ENCODE measurements at regions not wholly inside any gene's neighbourhood (a gene's known extent, or its start where the extent isn't known, plus 50 kb on each side); places are given as distances from the start of the nearest gene placed in this dataset.
A peak's percentile ranks its signal among the peaks of the same experiment; 100 is the strongest.

DNA sequence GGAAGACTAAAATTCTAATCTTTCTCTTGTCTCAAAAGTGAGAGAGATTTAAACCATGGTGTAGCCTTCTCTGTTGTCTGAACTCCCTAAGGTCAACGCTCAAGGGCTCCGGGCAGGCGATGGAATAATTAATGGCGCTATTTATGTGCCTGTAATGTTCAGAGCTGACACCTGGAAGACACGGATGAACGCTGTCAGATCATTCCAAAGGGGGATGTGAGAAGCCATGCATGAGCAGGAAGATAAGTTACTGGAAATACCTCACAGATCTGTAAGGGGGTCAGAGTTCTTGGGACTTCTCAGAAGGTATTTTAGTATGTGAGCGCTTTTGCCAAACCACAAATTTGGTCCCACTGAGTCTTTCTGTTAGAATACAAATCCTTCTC, 73.3 kb upstream of the MTPN start:
- Histone ChIP-seq H3K4me1 (no peaks in the 10 kb centered on the region), H3K4me3 (no peak overlapping the region), H3K27ac (no peak overlapping the region), H3K27me3 (replicated peaks in 1 of 7) (no peaks in the 10 kb centered on the region), H3K36me3 (peaks cover 0 to 21% (median 0%) of the 10 kb centered on the region in 6 donors), H3K9me3 (peaks cover 0 to 13% (median 0%) of the 10 kb centered on the region in 8 donors)
- 82 to 90% (median 82%) methylated on average over 7 of the region's 7 CpGs for WGBS, 5 donors
- intact Hi-C loops (cut with DNase I; ENCODE audit: low total_unique reads) = no loop called here
- no peak for DNase-seq
- TF ChIP-seq POLR2A (IDR thresholded peaks at IDR 0.05) = no peak
- no peak for TF ChIP-seq POLR2AphosphoS5 (IDR thresholded peaks at IDR 0.05)
- TF ChIP-seq, protein P1, sequence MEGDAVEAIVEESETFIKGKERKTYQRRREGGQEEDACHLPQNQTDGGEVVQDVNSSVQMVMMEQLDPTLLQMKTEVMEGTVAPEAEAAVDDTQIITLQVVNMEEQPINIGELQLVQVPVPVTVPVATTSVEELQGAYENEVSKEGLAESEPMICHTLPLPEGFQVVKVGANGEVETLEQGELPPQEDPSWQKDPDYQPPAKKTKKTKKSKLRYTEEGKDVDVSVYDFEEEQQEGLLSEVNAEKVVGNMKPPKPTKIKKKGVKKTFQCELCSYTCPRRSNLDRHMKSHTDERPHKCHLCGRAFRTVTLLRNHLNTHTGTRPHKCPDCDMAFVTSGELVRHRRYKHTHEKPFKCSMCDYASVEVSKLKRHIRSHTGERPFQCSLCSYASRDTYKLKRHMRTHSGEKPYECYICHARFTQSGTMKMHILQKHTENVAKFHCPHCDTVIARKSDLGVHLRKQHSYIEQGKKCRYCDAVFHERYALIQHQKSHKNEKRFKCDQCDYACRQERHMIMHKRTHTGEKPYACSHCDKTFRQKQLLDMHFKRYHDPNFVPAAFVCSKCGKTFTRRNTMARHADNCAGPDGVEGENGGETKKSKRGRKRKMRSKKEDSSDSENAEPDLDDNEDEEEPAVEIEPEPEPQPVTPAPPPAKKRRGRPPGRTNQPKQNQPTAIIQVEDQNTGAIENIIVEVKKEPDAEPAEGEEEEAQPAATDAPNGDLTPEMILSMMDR (IDR thresholded peaks at IDR 0.05 in 8 of 11, conservative IDR thresholded peaks at IDR 0.05 in 3 of 11) = no peak

DNA sequence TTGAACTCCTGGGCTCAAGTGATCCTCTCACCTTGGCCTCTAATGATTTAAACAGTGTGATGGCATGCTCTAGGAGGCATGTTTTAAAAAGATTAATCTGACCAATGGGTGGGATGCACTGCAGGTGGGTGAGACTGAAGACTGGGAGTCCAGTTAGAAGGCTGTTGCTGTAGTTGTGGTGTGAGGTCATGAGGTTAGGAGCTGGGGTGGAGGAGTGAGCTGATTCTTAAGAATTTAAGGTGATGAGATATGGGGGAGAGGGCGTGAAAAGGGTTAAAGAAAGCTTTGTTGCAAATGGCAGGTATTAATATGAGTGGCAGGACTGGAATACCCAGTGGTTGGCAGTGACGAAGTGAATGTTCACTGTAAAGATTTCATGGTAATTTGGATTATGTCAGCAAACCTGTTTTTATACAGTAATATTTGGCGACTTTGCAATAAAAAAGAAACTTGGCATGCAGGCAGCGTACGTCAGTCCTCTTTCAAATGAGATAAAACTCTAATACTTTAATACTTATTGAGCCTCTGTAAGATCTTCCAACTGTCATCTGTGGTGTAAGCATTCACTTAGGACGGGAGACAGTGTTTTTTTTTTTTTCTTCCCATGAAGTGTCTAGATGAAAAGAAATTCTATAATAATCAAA, 72.8 kb upstream of the MTPN start:
- no peak for TF ChIP-seq POLR2AphosphoS5 (IDR thresholded peaks at IDR 0.05)
- TF ChIP-seq POLR2A (IDR thresholded peaks at IDR 0.05) = no peak
- TF ChIP-seq, protein P1 (IDR thresholded peaks at IDR 0.05 in 8 of 11, conservative IDR thresholded peaks at IDR 0.05 in 3 of 11) = no peak
- Histone ChIP-seq H3K4me1 (no peaks in the 10 kb centered on the region), H3K9me3 (peaks cover 0 to 13% (median 0%) of the 10 kb centered on the region in 8 donors), H3K27me3 (replicated peaks in 1 of 7) (no peaks in the 10 kb centered on the region), H3K27ac (no peak overlapping the region), H3K4me3 (no peak overlapping the region), H3K36me3 (peaks cover 0 to 21% (median 0%) of the 10 kb centered on the region in 6 donors)
- intact Hi-C loops (cut with DNase I; ENCODE audit: low total_unique reads) = no loop called here
- WGBS, 5 donors = 61 to 80% (median 76%) methylated on average over 6 of the region's 6 CpGs
- no peak for DNase-seq

DNA sequence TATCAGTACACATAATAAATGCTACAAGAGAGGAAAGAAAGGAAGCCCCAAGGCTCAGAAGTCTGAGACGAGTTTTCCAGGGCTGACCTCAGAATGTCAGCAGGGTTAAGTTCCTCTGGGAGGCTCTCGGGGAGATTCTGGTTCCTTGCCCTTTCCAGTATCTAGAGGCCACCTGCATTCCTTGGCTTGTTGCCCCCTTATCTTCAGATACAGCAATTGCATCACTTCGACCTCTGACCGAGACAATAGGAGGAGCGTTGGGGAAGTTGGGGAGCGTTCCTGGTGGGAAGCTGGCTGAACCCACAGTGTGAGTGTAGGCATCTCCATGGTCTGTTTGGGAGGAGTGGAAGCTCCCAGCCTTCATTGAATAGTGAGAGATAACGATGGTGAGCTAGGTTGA, 72.0 kb upstream of the MTPN start:
- no peak for DNase-seq
- H3K27me3 ChIP-seq (replicated peaks in 1 of 7) = no peaks in the 10 kb centered on the region

DNA sequence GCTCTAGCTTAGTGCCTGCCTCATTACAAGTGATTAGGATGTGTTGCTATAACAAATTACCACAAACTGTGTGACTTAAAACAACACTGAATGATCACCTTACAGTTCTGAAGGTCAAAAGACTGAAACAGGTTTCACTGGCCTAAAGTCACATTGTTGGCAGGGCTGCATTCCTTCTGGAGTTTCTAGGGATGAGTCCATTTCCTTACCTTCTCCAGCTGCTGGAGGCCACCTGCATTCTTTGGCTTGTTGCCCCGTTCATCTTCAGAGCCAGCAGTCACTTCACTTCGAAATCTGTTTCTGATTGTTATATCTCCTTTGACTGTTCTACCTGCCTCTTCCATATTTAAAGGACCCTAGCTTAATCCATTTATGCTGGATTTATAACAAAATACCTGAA, 69.4 kb upstream of the MTPN start:
- Histone ChIP-seq H3K9me3 (peaks cover 0 to 13% (median 0%) of the 10 kb centered on the region in 8 donors), H3K27me3 (replicated peaks in 1 of 7) (no peaks in the 10 kb centered on the region), H3K27ac (peak overlapping the region in 4 of 8 donors; percentile 48 to 66 (median 56)), H3K4me1 (no peaks in the 10 kb centered on the region), H3K36me3 (peaks cover 0 to 21% (median 0%) of the 10 kb centered on the region in 6 donors), H3K4me3 (no peak overlapping the region)
- no peak for DNase-seq
- intact Hi-C loops (cut with DNase I; ENCODE audit: low total_unique reads) = no loop called here
- WGBS, 5 donors = 74 to 87% (median 82%) methylated on average over 2 of the region's 2 CpGs
- TF ChIP-seq, protein P1 (IDR thresholded peaks at IDR 0.05 in 8 of 11, conservative IDR thresholded peaks at IDR 0.05 in 3 of 11) = no peak
- TF ChIP-seq POLR2A (IDR thresholded peaks at IDR 0.05) (no peak), POLR2AphosphoS5 (IDR thresholded peaks at IDR 0.05) (no peak)

More for the DNA sequence above, 72.0 kb upstream of the MTPN start:
- WGBS, 5 donors = 79 to 82% (median 81%) methylated on average over 7 of the region's 7 CpGs
- Histone ChIP-seq H3K9me3 (peaks cover 0 to 13% (median 0%) of the 10 kb centered on the region in 8 donors), H3K4me1 (no peaks in the 10 kb centered on the region), H3K27ac (no peak overlapping the region), H3K36me3 (peaks cover 0 to 21% (median 0%) of the 10 kb centered on the region in 6 donors), H3K4me3 (no peak overlapping the region)
- no peak for TF ChIP-seq POLR2A (IDR thresholded peaks at IDR 0.05)
- TF ChIP-seq, protein P1 (IDR thresholded peaks at IDR 0.05 in 8 of 11, conservative IDR thresholded peaks at IDR 0.05 in 3 of 11) = no peak
- no peak for TF ChIP-seq POLR2AphosphoS5 (IDR thresholded peaks at IDR 0.05)
- intact Hi-C loops (cut with DNase I; ENCODE audit: low total_unique reads) = no loop called here
